GM13977 (cell line): ENCODE measurements at regions not wholly inside any gene's neighbourhood (a gene's known extent, or its start where the extent isn't known, plus 50 kb on each side); places are given as distances from the start of the nearest gene placed in this dataset.
"Not testable (repeated sequence)": the region's sequence is repeated elsewhere in the genome, so short reads cannot be mapped to it uniquely, and the experiment has no call there.

ENCODE experiments used
- DNase-seq: peaks from one replicate; pipeline ENCODE4 v3.0.0; 2012; ENCODE audit warnings: low spot score
- in situ Hi-C: fragments of 300-500 bp; cut with MboI; formaldehyde crosslinking; loops from one replicate; pipeline ENCODE4 v1.12.0; 2022; ENCODE audit warnings: low sequenced_read_pairs, low pct_unique_long_range_greater_than_20kb, mixed read lengths, inconsistent platforms; ENCODE audit not compliant: unreplicated experiment
- TF ChIP-seq, protein P1 (sequence below): IDR thresholded peaks from 2 replicates; pipeline ENCODE4 v1.5.1; 2012; ENCODE audit warnings: mild to moderate bottlenecking, control low read depth; ENCODE audit not compliant: insufficient read depth; ENCODE audit errors: extremely low read depth, missing control alignments

DNA sequence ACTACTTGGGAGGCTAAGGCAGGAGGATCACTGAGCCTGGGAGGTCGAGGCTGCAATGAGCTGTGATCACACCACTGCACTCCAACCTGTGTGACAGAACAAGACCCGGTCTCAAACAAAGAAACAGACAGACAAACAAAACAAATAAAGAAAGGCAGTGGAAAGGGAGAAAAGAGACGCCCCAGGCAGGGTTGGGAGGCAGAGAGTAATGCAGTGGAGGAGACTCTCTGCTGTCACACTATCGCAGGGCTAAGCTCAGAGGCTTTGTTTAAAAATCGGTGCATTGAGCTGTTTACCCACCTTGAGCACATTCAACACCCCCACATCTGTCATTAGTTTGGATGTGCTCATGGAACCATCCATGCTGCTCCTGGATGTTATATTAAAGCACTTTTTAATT is 84.2 kb upstream of the RMP24 start:
- in situ Hi-C loops: no loop called here
- TF ChIP-seq, protein P1, sequence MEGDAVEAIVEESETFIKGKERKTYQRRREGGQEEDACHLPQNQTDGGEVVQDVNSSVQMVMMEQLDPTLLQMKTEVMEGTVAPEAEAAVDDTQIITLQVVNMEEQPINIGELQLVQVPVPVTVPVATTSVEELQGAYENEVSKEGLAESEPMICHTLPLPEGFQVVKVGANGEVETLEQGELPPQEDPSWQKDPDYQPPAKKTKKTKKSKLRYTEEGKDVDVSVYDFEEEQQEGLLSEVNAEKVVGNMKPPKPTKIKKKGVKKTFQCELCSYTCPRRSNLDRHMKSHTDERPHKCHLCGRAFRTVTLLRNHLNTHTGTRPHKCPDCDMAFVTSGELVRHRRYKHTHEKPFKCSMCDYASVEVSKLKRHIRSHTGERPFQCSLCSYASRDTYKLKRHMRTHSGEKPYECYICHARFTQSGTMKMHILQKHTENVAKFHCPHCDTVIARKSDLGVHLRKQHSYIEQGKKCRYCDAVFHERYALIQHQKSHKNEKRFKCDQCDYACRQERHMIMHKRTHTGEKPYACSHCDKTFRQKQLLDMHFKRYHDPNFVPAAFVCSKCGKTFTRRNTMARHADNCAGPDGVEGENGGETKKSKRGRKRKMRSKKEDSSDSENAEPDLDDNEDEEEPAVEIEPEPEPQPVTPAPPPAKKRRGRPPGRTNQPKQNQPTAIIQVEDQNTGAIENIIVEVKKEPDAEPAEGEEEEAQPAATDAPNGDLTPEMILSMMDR: no peak
- DNase-seq: no peak

DNA sequence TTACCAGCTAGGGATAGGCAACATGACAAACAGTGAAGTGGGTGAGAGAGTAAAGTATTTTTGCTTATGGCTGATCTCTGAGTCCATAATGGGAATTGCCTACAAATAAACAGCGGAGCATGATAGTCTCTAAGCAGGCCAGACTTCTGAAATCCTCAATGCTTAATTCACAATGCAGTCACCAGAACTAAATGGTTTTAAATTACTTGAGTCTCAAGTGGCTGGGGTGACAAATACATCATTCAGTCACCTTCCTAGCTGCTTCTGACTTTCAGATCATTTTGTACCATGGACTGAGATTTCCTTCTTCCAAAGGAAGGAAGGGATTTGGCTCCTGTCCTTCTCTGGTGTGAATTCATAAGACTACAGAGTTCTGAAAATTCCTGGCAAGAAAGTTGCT is 82.8 kb upstream of the RMP24 start:
- DNase-seq: no peak
- in situ Hi-C loops: no loop called here
- TF ChIP-seq, protein P1: no peak

DNA sequence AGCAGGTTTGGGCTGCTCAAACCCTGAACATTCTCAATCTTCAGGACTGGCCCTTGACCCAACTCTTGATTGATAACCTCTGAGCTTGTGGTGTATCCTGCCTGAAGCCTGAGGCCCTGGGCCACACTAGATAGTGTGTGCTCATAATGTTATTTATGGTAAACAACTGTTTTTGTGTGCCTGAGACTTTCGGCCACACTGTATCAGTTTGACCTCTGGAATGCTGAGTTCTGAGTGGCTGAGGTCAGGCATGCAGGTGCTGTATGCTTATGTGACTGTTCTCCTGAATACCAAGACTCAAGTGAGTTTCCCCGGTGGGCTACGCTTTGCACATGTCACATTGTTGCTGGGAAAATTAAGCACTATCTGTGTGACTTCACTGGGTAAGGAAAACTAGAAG is 82.2 kb upstream of the RMP24 start:
- TF ChIP-seq, protein P1: no peak
- no peak for DNase-seq
- in situ Hi-C loops: no loop called here

DNA sequence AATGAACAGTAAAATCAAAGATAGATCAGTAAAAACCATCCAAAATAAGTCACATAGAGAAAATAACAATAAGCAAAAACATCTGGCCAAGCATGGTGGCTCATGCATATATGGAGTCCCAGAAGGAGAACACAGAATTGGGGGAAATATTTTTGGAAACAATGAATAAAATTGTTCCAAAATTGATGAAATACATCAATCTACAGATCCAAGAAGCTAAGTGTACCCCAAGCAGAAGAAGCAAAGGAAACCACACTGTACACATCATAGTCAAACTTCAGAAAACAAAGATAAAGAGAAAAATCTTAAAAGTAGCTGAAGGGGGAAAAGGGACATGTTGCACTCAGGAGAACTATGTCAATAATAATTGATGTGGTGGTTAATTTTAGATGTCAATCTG is 80.4 kb upstream of the RMP24 start:
- TF ChIP-seq, protein P1: no peak
- in situ Hi-C loops: no loop called here
- DNase-seq: no peak

DNA sequence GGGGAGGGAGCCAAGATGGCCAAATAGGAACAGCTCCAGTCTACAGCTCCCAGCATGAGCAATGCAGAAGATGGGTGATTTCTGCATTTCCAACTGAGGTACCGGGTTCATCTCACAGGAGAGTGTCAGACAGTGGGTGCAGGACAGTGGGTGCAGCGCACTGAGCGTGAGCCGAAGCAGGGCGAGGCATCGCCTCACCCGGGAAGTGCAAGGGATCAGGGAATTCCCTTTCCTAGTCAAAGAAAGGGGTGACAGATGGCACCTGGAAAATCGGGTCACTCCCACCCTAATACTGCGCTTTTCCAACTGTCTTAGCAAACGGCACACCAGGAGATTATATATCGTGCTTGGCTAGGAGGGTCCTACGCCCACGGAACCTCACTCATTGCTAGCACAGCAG is 75.0 kb upstream of the RMP24 start:
- in situ Hi-C loops, DNase-seq: not testable (repeated sequence)

DNA sequence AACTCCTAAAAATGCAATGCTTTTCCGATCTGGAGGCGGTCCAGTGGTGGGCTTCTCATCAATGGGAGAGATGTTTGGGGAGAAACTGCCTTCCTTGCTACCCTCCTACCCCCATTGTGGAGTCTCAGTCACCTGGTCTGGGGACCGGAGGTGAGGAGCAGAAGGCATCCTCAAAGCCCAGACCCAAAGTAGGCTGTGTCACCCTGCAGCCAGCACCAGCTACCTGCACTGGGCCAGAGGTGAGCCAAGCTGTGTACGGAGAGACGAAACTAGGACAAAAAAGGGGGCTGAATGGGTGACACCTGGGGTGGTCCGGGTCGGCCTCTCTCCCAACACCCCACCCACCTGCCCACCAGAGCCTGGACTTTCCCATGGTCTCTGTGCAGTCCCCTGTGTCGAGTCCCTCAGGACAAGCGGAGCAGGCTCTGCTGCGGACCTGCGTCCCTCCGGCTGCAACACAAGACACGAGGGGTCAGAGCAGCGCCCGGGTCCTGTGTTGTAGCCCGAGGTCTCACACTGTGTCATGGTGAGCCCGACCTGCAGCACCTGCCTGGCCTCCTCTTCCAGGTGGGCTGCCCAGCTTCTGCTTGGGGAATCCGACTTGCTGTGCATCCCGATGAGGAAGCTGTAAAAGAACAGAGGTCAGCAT is 68.0 kb upstream of the RMP24 start:
- DNase-seq: no peak
- in situ Hi-C loops: no loop called here
- TF ChIP-seq, protein P1: no peak

DNA sequence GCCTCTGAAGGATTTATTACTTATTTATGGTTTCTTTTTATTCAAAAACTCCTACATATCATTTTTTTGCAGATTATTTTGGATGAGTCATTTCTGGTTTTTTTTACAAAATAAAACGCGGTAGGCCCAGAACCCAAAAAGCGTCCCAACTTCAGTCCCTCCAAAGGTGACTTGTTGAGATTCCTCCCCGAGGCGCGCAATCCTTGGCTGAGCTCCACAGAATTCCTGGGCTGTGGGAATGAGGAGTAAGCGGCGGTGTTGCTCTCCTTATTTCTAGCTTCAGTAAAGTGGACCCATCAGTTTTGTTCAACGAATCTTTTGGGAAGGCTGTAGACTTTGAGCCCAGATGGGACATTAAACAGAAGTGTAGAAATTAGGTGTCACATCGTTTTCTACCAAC is 67.0 kb upstream of the RMP24 start:
- DNase-seq: no peak
- TF ChIP-seq, protein P1: no peak
- in situ Hi-C loops: no loop called here

DNA sequence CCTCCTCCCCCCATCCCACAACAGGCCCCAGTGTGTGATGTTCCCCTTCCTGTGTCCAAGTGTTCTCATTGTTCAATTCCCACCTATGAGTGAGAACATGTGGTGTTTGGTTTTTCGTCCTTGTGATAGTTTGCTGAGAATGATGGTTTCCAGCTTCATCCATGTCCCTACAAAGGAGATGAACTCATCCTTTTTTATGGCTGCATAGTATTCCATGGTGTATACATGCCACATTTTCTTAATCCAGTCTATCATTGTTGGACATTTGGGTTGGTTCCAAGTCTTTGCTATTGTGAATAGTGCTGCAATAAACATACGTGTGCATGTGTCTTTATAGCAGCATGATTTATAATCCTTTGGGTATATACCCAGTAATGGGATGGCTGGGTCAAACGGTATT is 66.2 kb upstream of the RMP24 start:
- in situ Hi-C loops, DNase-seq: not testable (repeated sequence)
